ENCODE measurements at regions not wholly inside any gene's neighbourhood (a gene's known extent, or its start where the extent isn't known, plus 50 kb on each side); places are given as distances from the start of the nearest gene placed in this dataset.

GRCh38 chr14:86897704-86898513 lies 1095.1 kb downstream of the GALC start:
- ATAC-seq, result no peak
- no peak for DNase-seq

GRCh38 chr14:86897224-86897623 lies 1095.8 kb downstream of the GALC start:
- DNase-seq (no peak), ATAC-seq (no peak)

GRCh38 chr14:86896701-86897100 lies 1096.3 kb downstream of the GALC start:
- no peak for ATAC-seq
- DNase-seq, result no peak

- ATAC-seq, result no peak
Measured at GRCh38 chr14:86892152-86892956, 1100.6 kb downstream of the GALC start.

GRCh38 chr14:86885280-86885679 lies 1107.7 kb downstream of the GALC start:
- DNase-seq (no peak), ATAC-seq (no peak)

More at GRCh38 chr14:86892152-86892956, 1100.6 kb downstream of the GALC start:
- no peak for DNase-seq

GRCh38 chr14:86884498-86884897 lies 1108.5 kb downstream of the GALC start:
- no peak for ATAC-seq
- no peak for DNase-seq

GRCh38 chr14:86882818-86883217 lies 1110.2 kb downstream of the GALC start:
- ATAC-seq, result no peak
- no peak for DNase-seq

GRCh38 chr14:86865934-86866333 lies 1127.0 kb downstream of the GALC start:
- DNase-seq, result no peak
- no peak for ATAC-seq

- ATAC-seq (no peak), DNase-seq (no peak)
Measured at GRCh38 chr14:86858591-86858990, 1134.4 kb downstream of the GALC start.

GRCh38 chr14:86858031-86858430 lies 1135.0 kb downstream of the GALC start:
- DNase-seq (no peak), ATAC-seq (no peak)

- DNase-seq (no peak), ATAC-seq (no peak)
Measured at GRCh38 chr14:86852530-86852929, 1140.5 kb downstream of the GALC start.

- DNase-seq, result no peak
- ATAC-seq, result no peak
Measured at GRCh38 chr14:86847140-86847539, 1145.8 kb downstream of the GALC start.

GRCh38 chr14:86838363-86838762 lies 1154.6 kb downstream of the GALC start:
- DNase-seq (no peak), ATAC-seq (no peak)

- ATAC-seq (no peak), DNase-seq (no peak)
Measured at GRCh38 chr14:86826661-86827060, 1166.3 kb downstream of the GALC start.

- no peak for ATAC-seq
- no peak for DNase-seq
Measured at GRCh38 chr14:86824167-86824566, 1168.8 kb downstream of the GALC start.

GRCh38 chr14:86823581-86823980 lies 1169.4 kb downstream of the GALC start:
- ATAC-seq, result no peak
- no peak for DNase-seq

GRCh38 chr14:86815341-86815740 lies 1177.6 kb downstream of the GALC start:
- ATAC-seq (no peak), DNase-seq (no peak)

- ATAC-seq (no peak), DNase-seq (no peak)
Measured at GRCh38 chr14:86802726-86803125, 1190.3 kb downstream of the GALC start.

- ATAC-seq, result no peak
- no peak for DNase-seq
Measured at GRCh38 chr14:86799244-86799647, 1193.7 kb downstream of the GALC start.

GRCh38 chr14:86798330-86798729 lies 1194.7 kb downstream of the GALC start:
- no peak for DNase-seq
- no peak for ATAC-seq

GRCh38 chr14:86797075-86797351 lies 1196.0 kb downstream of the GALC start:
- no peak for DNase-seq
- ATAC-seq, result no peak

GRCh38 chr14:86796221-86797074 lies 1196.5 kb downstream of the GALC start:
- no peak for DNase-seq
- ATAC-seq, result no peak

GRCh38 chr14:86794689-86795088 lies 1198.3 kb downstream of the GALC start:
- DNase-seq (no peak), ATAC-seq (no peak)

Data from stimulated activated naive CD8-positive, alpha-beta T cell treated with anti-CD3 and anti-CD28 coated beads, Interleukin-15, Interleukin-2, amounts not matched to agents 100 U/mL and 50 U/mL, for 24 hours (primary cell).